HepG2 (cell line): ENCODE measurements at regions not wholly inside any gene's neighbourhood (a gene's known extent, or its start where the extent isn't known, plus 50 kb on each side); places are given as distances from the start of the nearest gene placed in this dataset.

Experiments used
- ATAC-seq: fragments of 200-7000 bp; cut with Tn5 transposase; 3 replicates; pipeline ENCODE4 v1.9.1; 2020; ENCODE audit warnings: mild to moderate bottlenecking, moderate library complexity
- BruUV-seq: library from RNA; stranded (reverse); fragments of 400-500 nt; replicated peaks from 2 replicates; lab custom pipeline; 2021; lab: Mats Ljungman, UMichigan
- CTCF ChIA-PET: fragments of 300-600 bp; formaldehyde crosslinking; extraction: SDS; loops from one replicate; lab custom pipeline; 2021; ENCODE audit warnings: low total read pairs, inconsistent platforms, low intra/inter-chr PET ratio; lab: Yijun Ruan, JAX
- POLR2A ChIA-PET: fragments of 350-600 bp; sonication (Branson Sonifier 250); formaldehyde crosslinking; loops from one replicate; lab custom pipeline; 2020; ENCODE audit warnings: antibody characterized with exemption, inconsistent platforms; lab: Yijun Ruan, JAX
- DNase-seq: peaks from one replicate; pipeline ENCODE4 v3.0.0-alpha.2; 2015; ENCODE audit warnings: low spot score
- FAIRE-seq: peaks from 3 replicates; lab custom pipeline; 2011; peaks lifted over from hg19 to GRCh38; lab: Jason Lieb, UNC
- H2AFZ ChIP-seq: one replicate; pipeline ENCODE4 v1.6.1; 2011; ENCODE audit warnings: low read length, inconsistent platforms
- H3K27ac ChIP-seq: fragments of 300-600 bp; 3 replicates; pipeline ENCODE4 v1.8.0; 2011; ENCODE audit warnings: mixed run types, mild to moderate bottlenecking, mixed read lengths, low read length, inconsistent platforms; ENCODE audit not compliant: insufficient read depth; ENCODE audit errors: extremely low read length
- H3K27me3 ChIP-seq, 2 experiments: fragments of 200-600 bp in 1 of 2; 2 replicates in 1 of 2; 3 replicates in 1 of 2; pipeline versions ENCODE4 v1.6.0 to v1.8.0; 2011; ENCODE audit warnings: low read length in 2 of 2, mild to moderate bottlenecking in 2 of 2, moderate library complexity in 2 of 2, inconsistent platforms in 1 of 2; ENCODE audit not compliant: insufficient read depth in 2 of 2, control insufficient read depth in 1 of 2
- H3K36me3 ChIP-seq, 2 experiments: fragments of 200-600 bp in 1 of 2; replicated peaks in 1 of 2; 2 replicates in 1 of 2; 3 replicates in 1 of 2; pipeline versions ENCODE4 v1.5.1 to v1.8.0; 2011; ENCODE audit warnings: low read length in 2 of 2, inconsistent platforms in 1 of 2; ENCODE audit not compliant: insufficient read depth in 2 of 2, control insufficient read depth in 1 of 2
- H3K4me1 ChIP-seq: 2 replicates; pipeline ENCODE4 v1.5.1; 2012; ENCODE audit warnings: low read length, inconsistent platforms; ENCODE audit not compliant: insufficient read depth
- H3K4me2 ChIP-seq: 2 replicates; pipeline ENCODE4 v1.6.0; 2011; ENCODE audit warnings: low read depth, low read length, inconsistent platforms
- H3K4me3 ChIP-seq, 3 experiments: fragments of 200-600 bp in 1 of 3; sonication (generic), shearing (Covaris generic) in 1 of 3; replicated peaks in 1 of 3; 2 replicates each; pipeline ENCODE4 v1.5.1; 2011 to 2016; ENCODE audit warnings: low read length in 3 of 3, inconsistent platforms in 2 of 3, low read depth in 2 of 3, mild to moderate bottlenecking in 2 of 3, control low read depth in 1 of 3, mixed read lengths in 1 of 3; ENCODE audit not compliant: insufficient read depth in 1 of 3
- H3K79me2 ChIP-seq: one replicate; pipeline ENCODE4 v1.6.1; 2011; ENCODE audit warnings: low read length, inconsistent platforms; ENCODE audit not compliant: insufficient read depth
- H3K9ac ChIP-seq: 2 replicates; pipeline ENCODE4 v1.6.0; 2011; ENCODE audit warnings: mild to moderate bottlenecking, low read depth, low read length, inconsistent platforms; ENCODE audit not compliant: insufficient read depth
- H3K9me3 ChIP-seq: 2 replicates; pipeline ENCODE4 v1.5.1; 2012; ENCODE audit warnings: mild to moderate bottlenecking, low read length
- H4K20me1 ChIP-seq: 2 replicates; pipeline ENCODE4 v1.6.0; 2011; ENCODE audit warnings: inconsistent platforms, mild to moderate bottlenecking, low read length, moderate library complexity; ENCODE audit not compliant: insufficient read depth
- AGO2 ChIP-seq: fragments of 200-400 bp; formaldehyde crosslinking; optimal IDR thresholded peaks from 2 replicates; pipeline ENCODE3; 2017; ENCODE audit warnings: mild to moderate bottlenecking, low read depth, low read length, moderate library complexity
- HINFP ChIP-seq: sonication (generic); formaldehyde crosslinking; IDR thresholded peaks from 2 replicates; pipeline ENCODE4 v1.4.0; 2020; ENCODE audit warnings: low read depth, mild to moderate bottlenecking, missing genetic modification reagents
- MEF2D ChIP-seq: sonication (generic); formaldehyde crosslinking; IDR thresholded peaks from 2 replicates; pipeline ENCODE4 v1.5.1; 2020; ENCODE audit warnings: mild to moderate bottlenecking, missing genetic modification reagents
- ZC3H4 ChIP-seq: sonication (generic); formaldehyde crosslinking; IDR thresholded peaks from 2 replicates; pipeline ENCODE4 v1.4.0; 2020; ENCODE audit warnings: missing genetic modification reagents, borderline replicate concordance
- ZNF33A ChIP-seq: sonication (generic); formaldehyde crosslinking; IDR thresholded peaks from 2 replicates; pipeline ENCODE4 v1.5.1; 2020; ENCODE audit warnings: missing genetic modification reagents, mild to moderate bottlenecking, moderate library complexity, borderline replicate concordance
- ZNF484 ChIP-seq: sonication (generic); formaldehyde crosslinking; IDR thresholded peaks from 2 replicates; pipeline ENCODE4 v1.5.1; 2020; ENCODE audit warnings: mild to moderate bottlenecking, low read depth, missing genetic modification reagents, borderline replicate concordance
- ZNF672 ChIP-seq: sonication (generic); formaldehyde crosslinking; IDR thresholded peaks from 2 replicates; pipeline ENCODE4 v1.8.1; 2022; ENCODE audit warnings: missing genetic modification reagents
- WGBS: methylation state at CpG from one replicate; pipeline ENCODE4 v1.1.6; 2017; ENCODE audit warnings: low lambda C conversion rate; 5-methylcytosine and 5-hydroxymethylcytosine counted together
- in situ Hi-C: cut with HindIII; loops from 2 replicates; pipeline ENCODE4 v1.10.0; 2017; ENCODE audit warnings: low pct_unique_long_range_greater_than_20kb; ENCODE audit not compliant: extremely low pct_ligation_motif_present
- intact Hi-C: fragments of 100-400 bp; cut with micrococcal nuclease; formaldehyde crosslinking; loops from one replicate; pipeline ENCODE4 v1.10.0; 2022; ENCODE audit not compliant: unreplicated experiment
- TF ChIP-seq, protein P1 (sequence below): sonication (generic); formaldehyde crosslinking; IDR thresholded peaks from 2 replicates; pipeline ENCODE4 v1.5.0; 2020; ENCODE audit warnings: missing genetic modification reagents, mild to moderate bottlenecking, borderline replicate concordance

DNA sequence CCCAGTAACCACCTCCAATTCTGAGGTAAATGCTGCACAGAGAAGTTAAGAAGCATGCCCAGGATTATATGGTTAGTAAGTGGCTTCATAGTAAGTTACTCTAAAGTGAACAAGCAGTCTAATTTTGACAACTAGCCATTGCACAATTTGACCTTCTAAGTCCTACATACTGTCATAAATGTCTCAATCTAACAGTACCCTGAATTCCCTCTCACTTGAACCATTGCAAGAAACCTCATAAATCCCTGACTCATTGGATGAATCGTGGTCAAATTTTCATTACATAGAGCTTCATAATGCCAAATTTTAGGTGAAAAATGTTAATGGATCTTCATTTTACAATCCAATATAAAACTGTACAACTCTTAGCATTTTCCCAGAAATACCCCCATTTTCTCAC, 217.3 kb upstream of the GRIA4 start:
- Histone ChIP-seq H3K9me3 (no peaks in the 10 kb centered on the region), H2AFZ (no peak overlapping the region), H3K4me2 (no peak overlapping the region), H3K27ac (no peak overlapping the region), H3K4me1 (no peaks in the 10 kb centered on the region), H3K27me3 (no peaks in the 10 kb centered on the region), H4K20me1 (no peaks in the 10 kb centered on the region), H3K4me3 (no peak overlapping the region), H3K79me2 (no peaks in the 10 kb centered on the region), H3K9ac (no peak overlapping the region), H3K36me3 (no peaks in the 10 kb centered on the region)
- WGBS: 0% methylated on average over 1 of the region's 1 CpG
- in situ Hi-C loops: no loop called here
- TF ChIP-seq, protein P1, sequence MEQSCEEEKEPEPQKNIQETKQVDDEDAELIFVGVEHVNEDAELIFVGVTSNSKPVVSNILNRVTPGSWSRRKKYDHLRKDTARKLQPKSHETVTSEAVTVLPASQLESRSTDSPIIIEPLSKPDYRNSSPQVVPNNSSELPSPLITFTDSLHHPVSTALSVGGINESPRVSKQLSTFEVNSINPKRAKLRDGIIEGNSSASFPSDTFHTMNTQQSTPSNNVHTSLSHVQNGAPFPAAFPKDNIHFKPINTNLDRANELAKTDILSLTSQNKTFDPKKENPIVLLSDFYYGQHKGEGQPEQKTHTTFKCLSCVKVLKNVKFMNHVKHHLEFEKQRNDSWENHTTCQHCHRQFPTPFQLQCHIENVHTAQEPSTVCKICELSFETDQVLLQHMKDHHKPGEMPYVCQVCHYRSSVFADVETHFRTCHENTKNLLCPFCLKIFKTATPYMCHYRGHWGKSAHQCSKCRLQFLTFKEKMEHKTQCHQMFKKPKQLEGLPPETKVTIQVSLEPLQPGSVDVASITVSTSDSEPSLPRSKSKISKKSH (CRISPR knock-in tag): no peak
- TF ChIP-seq ZNF33A (no peak), MEF2D (CRISPR knock-in tag) (no peak), ZNF484 (no peak), ZC3H4 (no peak), HINFP (CRISPR knock-in tag) (no peak)
- no peak for ATAC-seq
- BruUV-seq: no TSS peak
- intact Hi-C loops: no loop called here
- no peak for DNase-seq
- ChIA-PET CTCF (no interaction called here), POLR2A (no interaction called here)
- FAIRE-seq: no peak

DNA sequence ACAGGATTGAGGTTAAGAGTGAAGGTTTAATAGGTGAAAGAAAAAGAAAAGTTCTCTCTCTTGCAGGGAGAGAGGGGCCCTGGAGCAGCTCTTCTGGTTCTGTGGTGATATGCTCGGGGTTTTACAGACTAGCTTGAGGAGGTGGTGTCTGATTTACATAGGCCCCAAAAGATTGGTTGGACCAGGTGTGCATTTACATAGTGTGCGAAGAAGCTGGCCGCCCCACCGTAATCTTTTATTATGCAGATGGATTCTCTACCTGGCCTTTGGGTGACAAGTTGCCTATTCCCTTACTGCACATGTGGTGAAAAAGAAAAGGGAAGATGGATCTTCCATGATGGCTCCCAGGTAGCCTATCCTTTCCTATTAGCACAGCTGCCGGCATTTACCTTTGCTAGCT, 219.9 kb upstream of the GRIA4 start:
- Histone ChIP-seq H3K36me3 (no peaks in the 10 kb centered on the region), H3K27me3 (no peaks in the 10 kb centered on the region), H4K20me1 (no peaks in the 10 kb centered on the region), H3K4me1 (no peaks in the 10 kb centered on the region), H3K4me2 (no peak overlapping the region), H3K27ac (no peak overlapping the region), H3K4me3 (no peak overlapping the region), H3K9ac (no peak overlapping the region), H3K9me3 (no peaks in the 10 kb centered on the region), H3K79me2 (no peaks in the 10 kb centered on the region), H2AFZ (no peak overlapping the region)
- CTCF ChIA-PET: no interaction called here
- no TSS peak for BruUV-seq
- 54% methylated on average over 5 of the region's 5 CpGs for WGBS
- no peak for TF ChIP-seq AGO2
- TF ChIP-seq ZNF672: no peak
- DNase-seq: no peak
- intact Hi-C loops: no loop called here
- no peak for FAIRE-seq
- ATAC-seq: no peak
- POLR2A ChIA-PET: no interaction called here
- in situ Hi-C loops: no loop called here
